Endothelial cell of umbilical vein (primary cell): ENCODE measurements at regions not wholly inside any gene's neighbourhood (a gene's known extent, or its start where the extent isn't known, plus 50 kb on each side); places are given as distances from the start of the nearest gene placed in this dataset.

Experiments
- BruUV-seq: library from RNA; stranded (reverse); fragments of 400-500 nt; replicated peaks from 2 replicates; lab custom pipeline; 2021; lab: Mats Ljungman, UMichigan
- CTCF ChIA-PET: fragments of 300-600, 350-600 bp; sonication (Branson Sonifier 250); formaldehyde crosslinking; loops from one replicate; lab custom pipeline; 2021; ENCODE audit warnings: antibody characterized with exemption, inconsistent platforms; lab: Charles Lee
- POLR2A ChIA-PET: fragments of 300-600, 350-600 bp; sonication (Branson Sonifier 250); formaldehyde crosslinking; loops from one replicate; lab custom pipeline; 2021; ENCODE audit warnings: antibody characterized with exemption, inconsistent platforms; lab: Charles Lee
- DNase-seq: peaks from one replicate; pipeline ENCODE4 v3.0.0-alpha.2; 2011; ENCODE audit warnings: low read depth, low spot score
- FAIRE-seq: peaks from 2 replicates; lab custom pipeline; 2011; peaks lifted over from hg19 to GRCh38; lab: Jason Lieb, UNC
- H2AFZ ChIP-seq: 2 replicates; pipeline ENCODE4 v1.6.0; 2012; ENCODE audit warnings: low read depth, low read length, control low read depth, inconsistent platforms
- H3K27ac ChIP-seq: 2 replicates; pipeline ENCODE4 v1.5.1; 2011; ENCODE audit warnings: low read depth, mild to moderate bottlenecking, control low read depth, low read length, moderate library complexity; ENCODE audit not compliant: insufficient read depth
- H3K27me3 ChIP-seq, 2 experiments: 2 replicates each; pipeline versions ENCODE4 v1.6.0 to v1.6.1; 2011; ENCODE audit warnings: low read length in 2 of 2, mixed read lengths in 1 of 2; ENCODE audit not compliant: control insufficient read depth in 2 of 2, insufficient read depth in 2 of 2
- H3K36me3 ChIP-seq, 2 experiments: 2 replicates in 1 of 2; 3 replicates in 1 of 2; pipeline ENCODE4 v1.5.1; 2011; ENCODE audit warnings: low read length in 2 of 2, mild to moderate bottlenecking in 1 of 2, moderate library complexity in 1 of 2; ENCODE audit not compliant: control insufficient read depth in 2 of 2, insufficient read depth in 2 of 2; ENCODE audit errors: extremely low read depth in 1 of 2
- H3K4me1 ChIP-seq: 3 replicates; pipeline ENCODE4 v1.5.1; 2011; ENCODE audit warnings: mild to moderate bottlenecking, low read length; ENCODE audit not compliant: control insufficient read depth, insufficient read depth; ENCODE audit errors: extremely low read depth
- H3K4me2 ChIP-seq: 2 replicates; pipeline ENCODE4 v1.6.1; 2011; ENCODE audit warnings: low read length, control low read depth, mixed read lengths; ENCODE audit not compliant: insufficient read depth
- H3K4me3 ChIP-seq, 3 experiments: fragments of 200-600 bp in 1 of 3; sonication (generic), shearing (Covaris generic) in 1 of 3; replicated peaks in 1 of 3; 2 replicates each; pipeline ENCODE4 v1.5.1; 2011 to 2016; ENCODE audit warnings: control low read depth in 3 of 3, low read length in 3 of 3, mild to moderate bottlenecking in 2 of 3, inconsistent platforms in 1 of 3, low read depth in 1 of 3, moderate library complexity in 1 of 3; ENCODE audit not compliant: insufficient read depth in 1 of 3
- H3K79me2 ChIP-seq: 2 replicates; pipeline ENCODE4 v1.6.0; 2012; ENCODE audit warnings: low read length, inconsistent platforms; ENCODE audit not compliant: control insufficient read depth, insufficient read depth
- H3K9ac ChIP-seq: replicated peaks from 2 replicates; pipeline ENCODE3; 2011; ENCODE audit warnings: low read length, control low read depth; ENCODE audit not compliant: insufficient read depth; ENCODE audit errors: extremely low read depth
- H3K9me1 ChIP-seq: replicated peaks from 3 replicates; pipeline ENCODE4 v1.6.0; 2011; ENCODE audit warnings: mild to moderate bottlenecking, low read length; ENCODE audit not compliant: control insufficient read depth, insufficient read depth; ENCODE audit errors: extremely low read depth
- H3K9me3 ChIP-seq: replicated peaks from 2 replicates; pipeline ENCODE4 v1.5.1; 2012; ENCODE audit warnings: low read length, inconsistent platforms; ENCODE audit not compliant: control insufficient read depth, insufficient read depth
- H4K20me1 ChIP-seq: replicated peaks from 2 replicates; pipeline ENCODE3; 2011; ENCODE audit warnings: mild to moderate bottlenecking, low read length; ENCODE audit not compliant: control insufficient read depth, insufficient read depth; ENCODE audit errors: extremely low read depth
- CTCF ChIP-seq, 2 donors: IDR thresholded peaks; 1 replicate in 1 of 2; 2 replicates in 1 of 2; pipeline ENCODE4 v1.5.1; 2011; ENCODE audit warnings: low read length in 2 of 2, mild to moderate bottlenecking in 2 of 2, moderate library complexity in 2 of 2, control low read depth in 1 of 2, inconsistent platforms in 1 of 2, low read depth in 1 of 2; ENCODE audit not compliant: insufficient read depth in 1 of 2; ENCODE audit errors: extremely low read depth in 1 of 2
- EZH2 ChIP-seq: IDR thresholded peaks from 2 replicates; pipeline ENCODE4 v1.6.1; 2012; ENCODE audit warnings: borderline replicate concordance, low read depth, mild to moderate bottlenecking, moderate library complexity, low read length, inconsistent platforms; ENCODE audit not compliant: severe bottlenecking
- FOS ChIP-seq: IDR thresholded peaks from 2 replicates; pipeline ENCODE4 v1.6.1; 2011; ENCODE audit warnings: mild to moderate bottlenecking, low read length, moderate library complexity, borderline replicate concordance; ENCODE audit not compliant: insufficient read depth
- GATA2 ChIP-seq: IDR thresholded peaks from 2 replicates; pipeline ENCODE4 v1.7.0; 2011; ENCODE audit warnings: low read depth, mild to moderate bottlenecking, moderate library complexity, mixed read lengths, low read length; ENCODE audit not compliant: insufficient read length, insufficient read depth
- JUN ChIP-seq: IDR thresholded peaks from 2 replicates; pipeline ENCODE4 v1.6.1; 2011; ENCODE audit warnings: borderline replicate concordance, low read depth; ENCODE audit not compliant: insufficient read length, insufficient read depth
- MAX ChIP-seq: IDR thresholded peaks from 2 replicates; pipeline ENCODE4 v1.6.1; 2011; ENCODE audit not compliant: insufficient read depth, insufficient read length
- MYC ChIP-seq: IDR thresholded peaks from one replicate; pipeline ENCODE4 v1.6.1; 2011; ENCODE audit warnings: mild to moderate bottlenecking, low read depth, low read length
- POLR2A ChIP-seq: IDR thresholded peaks from 2 replicates; pipeline ENCODE4 v1.6.1; 2012; ENCODE audit warnings: low read depth, mild to moderate bottlenecking, control low read depth, low read length
- POLR2AphosphoS5 ChIP-seq: IDR thresholded peaks from 2 replicates; pipeline ENCODE4 v1.6.1; 2012; ENCODE audit warnings: low read depth, mild to moderate bottlenecking, control low read depth, low read length, moderate library complexity; ENCODE audit not compliant: insufficient read depth
- dilution Hi-C: fragments of 300-500 bp; cut with MboI; formaldehyde crosslinking; loops from one replicate; pipeline ENCODE4 v1.15.0; 2019; ENCODE audit warnings: low sequenced_read_pairs; ENCODE audit not compliant: extremely low pct_ligation_motif_present
- intact Hi-C: fragments of 100-400 bp; cut with micrococcal nuclease; formaldehyde crosslinking; loops from one replicate; pipeline ENCODE4 v1.10.0; 2022

GRCh38 chr22:49660321-49660720, 167.4 kb downstream of the BRD1 start:
- H3K4me3 ChIP-seq: no peak overlapping the region
- no peaks in the 10 kb centered on the region for H3K36me3 ChIP-seq
- no peak overlapping the region for H2AFZ ChIP-seq
- no TSS peak for BruUV-seq
- FAIRE-seq (no peak), DNase-seq (no peak)
- dilution Hi-C loops (no loop called here), intact Hi-C loops (no loop called here)
- no peaks in the 10 kb centered on the region for H3K9me1 ChIP-seq
- H3K9me3 ChIP-seq: no peaks in the 10 kb centered on the region
- TF ChIP-seq CTCF (IDR thresholded peaks at IDR 0.05; ENCODE audit: extremely low read depth in 1 of 2, insufficient read depth in 1 of 2, low read depth in 1 of 2, low read length in 2 of 2) (no peak), FOS (no peak), MYC (no peak), MAX (no peak), JUN (no peak), POLR2AphosphoS5 (no peak), EZH2 (no peak), GATA2 (no peak), POLR2A (no peak)
- ChIA-PET POLR2A (no interaction called here), CTCF (interaction anchor here (2.0 kb wide), 1 partner anchor 41 kb away, joined by 4 read pairs; no protein-coding TSS in a partner anchor)
- peaks cover 24% of the 10 kb centered on the region for H3K4me1 ChIP-seq
- no peak overlapping the region for H3K9ac ChIP-seq
- H4K20me1 ChIP-seq: no peaks in the 10 kb centered on the region
- H3K79me2 ChIP-seq: peaks cover 14% of the 10 kb centered on the region
- no peaks in the 10 kb centered on the region for H3K27me3 ChIP-seq
- no peak overlapping the region for H3K27ac ChIP-seq
- H3K4me2 ChIP-seq: no peak overlapping the region
